ENCODE measurements at regions not wholly inside any gene's neighbourhood (a gene's known extent, or its start where the extent isn't known, plus 50 kb on each side); places are given as distances from the start of the nearest gene placed in this dataset.
"Not testable (repeated sequence)": the region's sequence is repeated elsewhere in the genome, so short reads cannot be mapped to it uniquely, and the experiment has no call there.

DNA sequence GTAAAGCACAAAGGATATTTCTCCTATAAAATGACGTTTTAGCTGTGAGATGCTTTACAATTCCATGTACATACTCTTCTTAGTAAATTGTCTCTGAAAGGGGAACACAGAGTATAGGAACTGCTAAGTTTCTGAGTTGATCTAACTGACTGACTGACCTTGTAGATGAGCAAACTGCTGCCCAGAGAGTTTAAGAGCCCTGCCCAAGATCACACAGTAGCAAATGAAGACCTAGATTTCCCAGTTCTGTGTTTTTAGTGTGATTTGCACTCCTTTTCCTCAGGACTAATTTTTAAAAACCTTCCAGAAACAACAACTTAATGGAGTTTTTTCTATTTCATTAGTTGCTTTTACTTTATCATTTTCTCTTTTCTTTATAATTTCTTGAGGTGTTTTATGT, 247.7 kb downstream of the PDCD6IP start:
- no peak for TF ChIP-seq CTCF (IDR thresholded peaks at IDR 0.05)
- 75 to 80% methylated on average over 1 of the region's 1 CpG for WGBS, 2 donors

GRCh38 chr3:34053626-34054025, 255.2 kb downstream of the PDCD6IP start:
- WGBS, 2 donors: 66 to 73% methylated on average over 3 of the region's 3 CpGs
- Histone ChIP-seq H3K27ac (no peak overlapping the region), H3K9me3 (no peaks in the 10 kb centered on the region), H3K4me1 (no peaks in the 10 kb centered on the region), H3K36me3 (no peaks in the 10 kb centered on the region), H3K27me3 (no peaks in the 10 kb centered on the region), H3K4me3 (no peak overlapping the region)
- ATAC-seq (no peak), DNase-seq (no peak)
- no peak for TF ChIP-seq CTCF (IDR thresholded peaks at IDR 0.05)
- intact Hi-C loops (cut with DNase I): no loop called here

More for the DNA sequence above, 247.7 kb downstream of the PDCD6IP start:
- no peak for ATAC-seq
- Histone ChIP-seq H3K36me3 (no peaks in the 10 kb centered on the region), H3K4me3 (no peak overlapping the region), H3K27me3 (no peaks in the 10 kb centered on the region), H3K27ac (no peak overlapping the region), H3K9me3 (no peaks in the 10 kb centered on the region), H3K4me1 (no peaks in the 10 kb centered on the region)
- intact Hi-C loops (cut with DNase I): no loop called here
- DNase-seq: no peak

- Histone ChIP-seq H3K27ac (no peak overlapping the region), H3K27me3 (no peaks in the 10 kb centered on the region), H3K9me3 (peaks cover 0 to 7% (median 0%) of the 10 kb centered on the region in 11 donors), H3K36me3 (no peaks in the 10 kb centered on the region), H3K4me3 (no peak overlapping the region), H3K4me1 (no peaks in the 10 kb centered on the region)
- ATAC-seq (no peak), DNase-seq (no peak)
- TF ChIP-seq CTCF (IDR thresholded peaks at IDR 0.05): no peak
- intact Hi-C loops (cut with DNase I): no loop called here
- WGBS, 2 donors: 83 to 86% methylated on average over 3 of the region's 3 CpGs
Measured at GRCh38 chr3:34056181-34056910, 257.9 kb downstream of the PDCD6IP start.

GRCh38 chr3:34056951-34057390, 258.5 kb downstream of the PDCD6IP start:
- Histone ChIP-seq H3K4me3 (no peak overlapping the region), H3K4me1 (no peaks in the 10 kb centered on the region), H3K9me3 (peaks cover 0 to 12% (median 1%) of the 10 kb centered on the region in 11 donors), H3K27me3 (no peaks in the 10 kb centered on the region), H3K27ac (no peak overlapping the region), H3K36me3 (no peaks in the 10 kb centered on the region)
- no peak for ATAC-seq
- no peak for TF ChIP-seq CTCF (IDR thresholded peaks at IDR 0.05)
- 79 to 80% methylated on average over 3 of the region's 3 CpGs for WGBS, 2 donors
- no peak for DNase-seq
- intact Hi-C loops (cut with DNase I): no loop called here

DNA sequence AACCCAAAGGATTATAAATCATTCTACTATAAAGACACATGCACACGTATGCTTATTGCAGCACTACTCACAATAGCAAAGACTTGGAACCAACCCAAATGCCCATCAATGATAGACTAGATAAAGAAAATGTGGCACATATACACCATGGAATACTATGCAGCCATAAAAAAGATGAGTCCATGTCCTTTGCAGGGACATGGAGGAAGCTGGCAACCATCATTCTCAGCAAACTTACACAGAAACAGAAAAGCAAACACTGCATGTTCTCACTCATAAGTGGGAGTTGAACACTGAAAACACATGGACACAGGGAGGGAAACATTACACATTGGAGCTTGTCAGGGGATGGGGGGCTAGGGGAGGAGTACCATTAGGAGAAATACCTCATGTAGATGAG, 262.6 kb downstream of the PDCD6IP start:
- H3K4me3 ChIP-seq; DNase-seq; ATAC-seq; H3K4me1 ChIP-seq; H3K27me3 ChIP-seq; H3K36me3 ChIP-seq; H3K27ac ChIP-seq; intact Hi-C loops (cut with DNase I): not testable (repeated sequence)
- H3K9me3 ChIP-seq: peaks cover 0 to 24% (median 9%) of the 10 kb centered on the region in 11 donors
- WGBS, 2 donors: 89 to 92% methylated on average over 1 of the region's 1 CpG

Measured in heart right ventricle (tissue), 16 donors.